ENCODE measurements at regions not wholly inside any gene's neighbourhood (a gene's known extent, or its start where the extent isn't known, plus 50 kb on each side); places are given as distances from the start of the nearest gene placed in this dataset.

- TF ChIP-seq PRDM10 (IDR thresholded peaks at IDR 0.05; ENCODE audit: partially characterized antibody) (no peak), ZNF318 (IDR thresholded peaks at IDR 0.05; ENCODE audit: borderline replicate concordance in 1 of 2, low read depth in 1 of 2) (peak in 1 of 2 experiments; percentile 78; a peak in 2 of 4 replicates), SMAD4 (CRISPR knock-in tag; conservative IDR thresholded peaks at IDR 0.05) (peak; percentile 82), RNF219 (CRISPR knock-in tag; IDR thresholded peaks at IDR 0.05) (no peak), NFIC (IDR thresholded peaks at IDR 0.05) (peak; percentile 95), SPI1 (IDR thresholded peaks at IDR 0.05; ENCODE audit: borderline replicate concordance, low read depth, low read length) (no peak), ZEB2 (IDR thresholded peaks at IDR 0.05) (no peak), ZNF79 (CRISPR knock-in tag; IDR thresholded peaks at IDR 0.05; ENCODE audit: low read depth) (no peak), TAF1 (IDR thresholded peaks at IDR 0.05; ENCODE audit: control insufficient read depth, extremely low read depth, insufficient read depth, low read length, severe bottlenecking) (no peak)
These were observed 118.0 kb upstream of the ZNF469 start (continued) for GRCh38 chr16:88264641-88265285.

Data from K562 (cell line).